Gastroesophageal sphincter (tissue), 3 donors: ENCODE measurements at regions not wholly inside any gene's neighbourhood (a gene's known extent, or its start where the extent isn't known, plus 50 kb on each side); places are given as distances from the start of the nearest gene placed in this dataset.

Experiments used
- EP300 ChIP-seq: sonication (generic); formaldehyde crosslinking; IDR thresholded peaks from one replicate; pipeline ENCODE4 v1.6.1; 2017; ENCODE audit warnings: antibody characterized with exemption, mild to moderate bottlenecking
- POLR2A ChIP-seq, 2 donors: fragments of 450-650 bp; IDR thresholded peaks; one replicate each; pipeline ENCODE4 v1.6.1; 2017; ENCODE audit warnings: antibody characterized with exemption in 2 of 2, mild to moderate bottlenecking in 2 of 2, moderate library complexity in 1 of 2
- POLR2AphosphoS5 ChIP-seq: sonication (generic); formaldehyde crosslinking; IDR thresholded peaks from one replicate; pipeline ENCODE4 v1.6.1; 2017; ENCODE audit warnings: antibody characterized with exemption
- TF ChIP-seq, protein P1 (sequence below), 4 experiments: fragments of 200-600 bp in 2 of 4; fragments of 450-650 bp in 2 of 4; sonication (generic) in 1 of 4; IDR thresholded peaks; one replicate each; pipeline ENCODE4 v1.5.1; 2017 to 2019; ENCODE audit warnings: antibody characterized with exemption in 4 of 4, mild to moderate bottlenecking in 2 of 4, moderate library complexity in 2 of 4

- TF ChIP-seq POLR2A (IDR thresholded peaks at IDR 0.05) (no peak), POLR2AphosphoS5 (no peak), EP300 (no peak)
- TF ChIP-seq, protein P1, sequence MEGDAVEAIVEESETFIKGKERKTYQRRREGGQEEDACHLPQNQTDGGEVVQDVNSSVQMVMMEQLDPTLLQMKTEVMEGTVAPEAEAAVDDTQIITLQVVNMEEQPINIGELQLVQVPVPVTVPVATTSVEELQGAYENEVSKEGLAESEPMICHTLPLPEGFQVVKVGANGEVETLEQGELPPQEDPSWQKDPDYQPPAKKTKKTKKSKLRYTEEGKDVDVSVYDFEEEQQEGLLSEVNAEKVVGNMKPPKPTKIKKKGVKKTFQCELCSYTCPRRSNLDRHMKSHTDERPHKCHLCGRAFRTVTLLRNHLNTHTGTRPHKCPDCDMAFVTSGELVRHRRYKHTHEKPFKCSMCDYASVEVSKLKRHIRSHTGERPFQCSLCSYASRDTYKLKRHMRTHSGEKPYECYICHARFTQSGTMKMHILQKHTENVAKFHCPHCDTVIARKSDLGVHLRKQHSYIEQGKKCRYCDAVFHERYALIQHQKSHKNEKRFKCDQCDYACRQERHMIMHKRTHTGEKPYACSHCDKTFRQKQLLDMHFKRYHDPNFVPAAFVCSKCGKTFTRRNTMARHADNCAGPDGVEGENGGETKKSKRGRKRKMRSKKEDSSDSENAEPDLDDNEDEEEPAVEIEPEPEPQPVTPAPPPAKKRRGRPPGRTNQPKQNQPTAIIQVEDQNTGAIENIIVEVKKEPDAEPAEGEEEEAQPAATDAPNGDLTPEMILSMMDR (IDR thresholded peaks at IDR 0.05) = no peak
These were observed 149.9 kb upstream of the IGSF21 start for GRCh38 chr1:17957588-17958267.
